HG03175 (cell line): ENCODE measurements at regions not wholly inside any gene's neighbourhood (a gene's known extent, or its start where the extent isn't known, plus 50 kb on each side); places are given as distances from the start of the nearest gene placed in this dataset.
"Not testable (repeated sequence)": the region's sequence is repeated elsewhere in the genome, so short reads cannot be mapped to it uniquely, and the experiment has no call there.

Experiments used
- ATAC-seq: cut with Tn5 transposase; IDR thresholded peaks from one replicate; pipeline ENCODE4 v1.9.1; 2021; ENCODE audit warnings: mild to moderate bottlenecking, moderate library complexity; ENCODE audit not compliant: unreplicated experiment

- ATAC-seq: no peak
These were observed 772.7 kb downstream of the PDCD6IP start for GRCh38 chr3:34570916-34571705.

- ATAC-seq: no peak
These were observed 773.3 kb downstream of the PDCD6IP start for GRCh38 chr3:34571714-34572113.

- ATAC-seq: no peak
These were observed 777.3 kb downstream of the PDCD6IP start for GRCh38 chr3:34575776-34576175.

- ATAC-seq: no peak
These were observed 783.6 kb downstream of the PDCD6IP start for GRCh38 chr3:34582055-34582454.

GRCh38 chr3:34583451-34583850 lies 785.0 kb downstream of the PDCD6IP start:
- no peak for ATAC-seq

GRCh38 chr3:34584971-34585370 lies 786.5 kb downstream of the PDCD6IP start:
- no peak for ATAC-seq

- ATAC-seq: no peak
These were observed 801.2 kb downstream of the PDCD6IP start for GRCh38 chr3:34599595-34599994.

GRCh38 chr3:34619990-34620389 lies 821.6 kb downstream of the PDCD6IP start:
- no peak for ATAC-seq

- no peak for ATAC-seq
These were observed 828.3 kb downstream of the PDCD6IP start for GRCh38 chr3:34626699-34627098.

GRCh38 chr3:34634939-34635338 lies 836.5 kb downstream of the PDCD6IP start:
- no peak for ATAC-seq

GRCh38 chr3:34635352-34635850 lies 837.0 kb downstream of the PDCD6IP start:
- no peak for ATAC-seq

GRCh38 chr3:34646911-34647460 lies 848.6 kb downstream of the PDCD6IP start:
- ATAC-seq: no peak

GRCh38 chr3:34650131-34650530 lies 851.7 kb downstream of the PDCD6IP start:
- ATAC-seq: no peak

- ATAC-seq: no peak
These were observed 870.5 kb downstream of the PDCD6IP start for GRCh38 chr3:34668915-34669314.

GRCh38 chr3:34669490-34669889 lies 871.1 kb downstream of the PDCD6IP start:
- ATAC-seq: no peak

- no peak for ATAC-seq
These were observed 877.1 kb downstream of the PDCD6IP start for GRCh38 chr3:34675383-34676120.

GRCh38 chr3:34676436-34676835 lies 878.0 kb downstream of the PDCD6IP start:
- ATAC-seq: no peak

GRCh38 chr3:34678575-34678974 lies 880.1 kb downstream of the PDCD6IP start:
- no peak for ATAC-seq

- not testable (repeated sequence) for ATAC-seq
These were observed 880.6 kb downstream of the PDCD6IP start for GRCh38 chr3:34679055-34679454.

GRCh38 chr3:34683851-34684250 lies 885.4 kb downstream of the PDCD6IP start:
- ATAC-seq: peak; percentile 64

- no peak for ATAC-seq
These were observed 888.1 kb downstream of the PDCD6IP start for GRCh38 chr3:34686541-34686940.

- no peak for ATAC-seq
These were observed 889.2 kb downstream of the PDCD6IP start for GRCh38 chr3:34687671-34688070.
